ENCODE measurements at regions not wholly inside any gene's neighbourhood (a gene's known extent, or its start where the extent isn't known, plus 50 kb on each side); places are given as distances from the start of the nearest gene placed in this dataset.

- WGBS (ENCODE audit: insufficient coverage), result 93% methylated on average over 3 of the region's 4 CpGs
- CTCF ChIA-PET, result no interaction called here
These were observed 136.0 kb downstream of the EDN1 start for GRCh38 chr6:12426121-12426520.

GRCh38 chr6:12431023-12431422 lies 140.9 kb downstream of the EDN1 start:
- Histone ChIP-seq H3K9ac (ENCODE audit: low read length) (no peak overlapping the region), H3K36me3 (replicated peaks in 1 of 2; ENCODE audit: control extremely low read depth in 1 of 2, control insufficient read depth in 1 of 2, extremely low read depth in 1 of 2, insufficient read depth in 2 of 2, low read length in 1 of 2) (no peaks in the 10 kb centered on the region), H3K27ac (ENCODE audit: low read length in 2 of 2) (no peak overlapping the region), H3K4me2 (replicated peaks; ENCODE audit: low read depth, low read length, poor library complexity, severe bottlenecking) (no peak overlapping the region), H3K27me3 (replicated peaks in 1 of 4; ENCODE audit: control extremely low read depth in 1 of 4, control insufficient read depth in 3 of 4, insufficient read depth in 4 of 4, low read length in 3 of 4) (no peaks in the 10 kb centered on the region), H3K4me3 (ENCODE audit: control extremely low read depth in 1 of 5, extremely low read depth in 1 of 5, insufficient read depth in 1 of 5, low read depth in 2 of 5, low read length in 4 of 5) (no peak overlapping the region), H3K79me2 (ENCODE audit: control insufficient read depth, insufficient read depth, low read length) (no peaks in the 10 kb centered on the region), H4K20me1 (ENCODE audit: control insufficient read depth, insufficient read depth, low read length, poor library complexity, severe bottlenecking) (no peaks in the 10 kb centered on the region), H3K4me1 (ENCODE audit: control insufficient read depth in 2 of 2, insufficient read depth in 2 of 2, low read length in 2 of 2) (peaks cover 0 to 2% of the 10 kb centered on the region in 2 donors), H3K9me3 (ENCODE audit: control extremely low read depth in 1 of 3, control insufficient read depth in 2 of 3, insufficient read depth in 1 of 3, low read length in 2 of 3) (peaks cover 0 to 1% (median 0%) of the 10 kb centered on the region in 3 donors), H2AFZ (ENCODE audit: insufficient read depth, low read depth, low read length, poor library complexity, severe bottlenecking) (no peak overlapping the region)
- H3K4me3 Mint-ChIP-seq, result no peak overlapping the region
- ChIA-PET CTCF (no interaction called here), POLR2A (no interaction called here)
- no peak for ATAC-seq (ENCODE audit: low read depth)
- DNase-seq, result no peak
- no peak for TF ChIP-seq EZH2 (IDR thresholded peaks at IDR 0.05; ENCODE audit: borderline replicate concordance, insufficient read depth, low read depth, low read length, poor library complexity, severe bottlenecking)
- TF ChIP-seq CTCF (IDR thresholded peaks at IDR 0.05), result no peak
- H3K27me3 Mint-ChIP-seq, result peaks cover 6% of the 10 kb centered on the region
- no peak overlapping the region for H3K27ac Mint-ChIP-seq
- 50% methylated on average over 1 of the region's 3 CpGs for WGBS (ENCODE audit: insufficient coverage)
- intact Hi-C loops (cut with micrococcal nuclease), result no loop called here
- H3K4me1 Mint-ChIP-seq, result peaks cover 2% of the 10 kb centered on the region
- peaks cover 4% of the 10 kb centered on the region for H3K9me3 Mint-ChIP-seq (ENCODE audit: insufficient read depth)

More at GRCh38 chr6:12426121-12426520, 136.0 kb downstream of the EDN1 start:
- no peak for TF ChIP-seq EZH2 (IDR thresholded peaks at IDR 0.05; ENCODE audit: borderline replicate concordance, insufficient read depth, low read depth, low read length, poor library complexity, severe bottlenecking)
- no peak for TF ChIP-seq CTCF (IDR thresholded peaks at IDR 0.05)
- DNase-seq (no peak), ATAC-seq (ENCODE audit: low read depth) (no peak)
- no peak overlapping the region for H3K27ac Mint-ChIP-seq
- Histone ChIP-seq H4K20me1 (ENCODE audit: control insufficient read depth, insufficient read depth, low read length, poor library complexity, severe bottlenecking) (no peaks in the 10 kb centered on the region), H3K27ac (ENCODE audit: low read length in 2 of 2) (no peak overlapping the region), H3K79me2 (ENCODE audit: control insufficient read depth, insufficient read depth, low read length) (no peaks in the 10 kb centered on the region), H3K9ac (ENCODE audit: low read length) (no peak overlapping the region), H3K9me3 (ENCODE audit: control extremely low read depth in 1 of 3, control insufficient read depth in 2 of 3, insufficient read depth in 1 of 3, low read length in 2 of 3) (no peaks in the 10 kb centered on the region), H3K27me3 (replicated peaks in 1 of 4; ENCODE audit: control extremely low read depth in 1 of 4, control insufficient read depth in 3 of 4, insufficient read depth in 4 of 4, low read length in 3 of 4) (no peaks in the 10 kb centered on the region), H2AFZ (ENCODE audit: insufficient read depth, low read depth, low read length, poor library complexity, severe bottlenecking) (no peak overlapping the region), H3K36me3 (replicated peaks in 1 of 2; ENCODE audit: control extremely low read depth in 1 of 2, control insufficient read depth in 1 of 2, extremely low read depth in 1 of 2, insufficient read depth in 2 of 2, low read length in 1 of 2) (no peaks in the 10 kb centered on the region), H3K4me3 (ENCODE audit: control extremely low read depth in 1 of 5, extremely low read depth in 1 of 5, insufficient read depth in 1 of 5, low read depth in 2 of 5, low read length in 4 of 5) (no peak overlapping the region), H3K4me1 (ENCODE audit: control insufficient read depth in 2 of 2, insufficient read depth in 2 of 2, low read length in 2 of 2) (no peaks in the 10 kb centered on the region), H3K4me2 (replicated peaks; ENCODE audit: low read depth, low read length, poor library complexity, severe bottlenecking) (no peak overlapping the region)
- POLR2A ChIA-PET, result no interaction called here
- peaks cover 6% of the 10 kb centered on the region for H3K27me3 Mint-ChIP-seq
- intact Hi-C loops (cut with micrococcal nuclease), result no loop called here
- H3K4me1 Mint-ChIP-seq, result no peaks in the 10 kb centered on the region
- no peaks in the 10 kb centered on the region for H3K9me3 Mint-ChIP-seq (ENCODE audit: insufficient read depth)
- no peak overlapping the region for H3K4me3 Mint-ChIP-seq
